ENCODE measurements at regions not wholly inside any gene's neighbourhood (a gene's known extent, or its start where the extent isn't known, plus 50 kb on each side); places are given as distances from the start of the nearest gene placed in this dataset.

- TF ChIP-seq CTCF (IDR thresholded peaks at IDR 0.05) (no peak), POLR2AphosphoS5 (IDR thresholded peaks at IDR 0.05) (no peak), POLR2A (IDR thresholded peaks at IDR 0.05) (no peak), EP300 (IDR thresholded peaks at IDR 0.05; ENCODE audit: low read depth) (no peak)
Observed at GRCh38 chr9:12274577-12274976, 418.6 kb upstream of the TYRP1 start.

All from transverse colon (tissue), 4 donors.